GM23338 (cell line): ENCODE measurements at regions not wholly inside any gene's neighbourhood (a gene's known extent, or its start where the extent isn't known, plus 50 kb on each side); places are given as distances from the start of the nearest gene placed in this dataset.

Experiments
- ATAC-seq: fragments of 200-7000 bp; cut with Tn5 transposase; 3 replicates; pipeline ENCODE4 v1.9.1; 2020
- DNase-seq: peaks from one replicate; pipeline ENCODE4 v3.0.0-alpha.2; 2015; ENCODE audit warnings: low spot score
- H2AFZ ChIP-seq: fragments of 200-600 bp; sonication (generic); 2 replicates; pipeline ENCODE4 v1.8.0; 2016; ENCODE audit warnings: antibody characterized with exemption, mild to moderate bottlenecking, moderate library complexity
- H3F3A ChIP-seq: fragments of 200-600 bp; sonication (generic); replicated peaks from 2 replicates; pipeline ENCODE4 v1.8.0; 2017; ENCODE audit warnings: antibody characterized with exemption, mixed run types, low read depth
- H3K27ac ChIP-seq: fragments of 200-600 bp; sonication (generic); 2 replicates; pipeline ENCODE4 v1.6.1; 2016; ENCODE audit warnings: low read depth
- H3K27me3 ChIP-seq: fragments of 200-600 bp; sonication (generic); 2 replicates; pipeline ENCODE4 v1.8.0; 2016; ENCODE audit warnings: mild to moderate bottlenecking, mixed run types, moderate library complexity; ENCODE audit not compliant: insufficient read depth
- H3K36me3 ChIP-seq: fragments of 200-600 bp; sonication (generic); 2 replicates; pipeline ENCODE4 v1.8.0; 2016; ENCODE audit warnings: mild to moderate bottlenecking; ENCODE audit not compliant: insufficient read depth
- H3K4me1 ChIP-seq: fragments of 200-600 bp; sonication (generic); 2 replicates; pipeline ENCODE4 v1.8.0; 2016; ENCODE audit warnings: mild to moderate bottlenecking, moderate library complexity; ENCODE audit not compliant: insufficient read depth
- H3K4me2 ChIP-seq: fragments of 200-600 bp; sonication (generic); 2 replicates; pipeline ENCODE4 v1.7.1; 2017; ENCODE audit warnings: mixed run types
- H3K4me3 ChIP-seq: fragments of 200-600 bp; sonication (generic); 2 replicates; pipeline ENCODE4 v1.6.1; 2016; ENCODE audit warnings: mixed run types
- H3K79me2 ChIP-seq: fragments of 200-600 bp; sonication (generic); replicated peaks from 2 replicates; pipeline ENCODE4 v1.8.0; 2017; ENCODE audit warnings: mild to moderate bottlenecking; ENCODE audit not compliant: insufficient read depth
- H3K9me2 ChIP-seq: fragments of 200-600 bp; sonication (generic); 2 replicates; pipeline ENCODE4 v1.8.0; 2017; ENCODE audit not compliant: insufficient read depth
- H4K20me1 ChIP-seq: fragments of 200-600 bp; sonication (generic); replicated peaks from 2 replicates; pipeline ENCODE4 v1.8.0; 2017; ENCODE audit warnings: mild to moderate bottlenecking; ENCODE audit not compliant: insufficient read depth
- H3K27ac Mint-ChIP-seq: 2 replicates; pipeline ENCODE4 v1.8.0; 2020; ENCODE audit warnings: inconsistent platforms, mild to moderate bottlenecking, moderate library complexity, mixed read lengths
- H3K27me3 Mint-ChIP-seq: 3 replicates; pipeline ENCODE4 v1.8.0; 2022; ENCODE audit warnings: low read depth, mild to moderate bottlenecking, moderate library complexity, mixed read lengths, inconsistent platforms; ENCODE audit not compliant: insufficient read depth, poor library complexity
- H3K36me3 Mint-ChIP-seq: 3 replicates; pipeline ENCODE4 v1.8.0; 2021; ENCODE audit warnings: low read depth, mild to moderate bottlenecking, inconsistent platforms, moderate library complexity, mixed read lengths
- H3K4me1 Mint-ChIP-seq: 3 replicates; pipeline ENCODE4 v1.8.0; 2020; ENCODE audit warnings: mild to moderate bottlenecking, inconsistent platforms, mixed read lengths
- H3K4me3 Mint-ChIP-seq: 3 replicates; pipeline ENCODE4 v1.8.0; 2021; ENCODE audit warnings: moderate library complexity, mild to moderate bottlenecking, inconsistent platforms, mixed read lengths
- H3K9me3 Mint-ChIP-seq: 3 replicates; pipeline ENCODE4 v1.8.0; 2020; ENCODE audit warnings: moderate library complexity, mild to moderate bottlenecking, inconsistent platforms, mixed read lengths
- CREB1 ChIP-seq: fragments of 250-450 bp; sonication (Bioruptor Pico); IDR thresholded peaks from 2 replicates; pipeline ENCODE4 v1.5.0; 2020; ENCODE audit warnings: low read depth, mild to moderate bottlenecking, moderate library complexity
- EZH2 ChIP-seq: fragments of 200-600 bp; sonication (generic); IDR thresholded peaks from one replicate; pipeline ENCODE4 v1.8.0; 2017; ENCODE audit warnings: antibody characterized with exemption, mild to moderate bottlenecking, low read depth; ENCODE audit not compliant: unreplicated experiment
- JUNB ChIP-seq: IDR thresholded peaks from one replicate; pipeline ENCODE4 v1.6.1; 2016; ENCODE audit warnings: antibody characterized with exemption; ENCODE audit not compliant: unreplicated experiment
- POLR2AphosphoS5 ChIP-seq: IDR thresholded peaks from 2 replicates; pipeline ENCODE4 v1.6.1; 2016; ENCODE audit warnings: antibody characterized with exemption, low read depth
- STAT1 ChIP-seq: IDR thresholded peaks from one replicate; pipeline ENCODE4 v1.6.1; 2016; ENCODE audit warnings: antibody characterized with exemption; ENCODE audit not compliant: unreplicated experiment
- ZNF114 ChIP-seq: fragments of 250-450 bp; sonication (Bioruptor Pico); IDR thresholded peaks from 2 replicates; pipeline ENCODE4 v1.5.0; 2020; ENCODE audit warnings: mild to moderate bottlenecking, moderate library complexity
- TF ChIP-seq, protein P1 (sequence below): IDR thresholded peaks from one replicate; pipeline ENCODE4 v1.6.1; 2018; ENCODE audit warnings: antibody characterized with exemption; ENCODE audit not compliant: unreplicated experiment
- TF ChIP-seq, protein P2 (sequence below): IDR thresholded peaks from 2 replicates; pipeline ENCODE4 v1.6.1; 2016; ENCODE audit warnings: antibody characterized with exemption

DNA sequence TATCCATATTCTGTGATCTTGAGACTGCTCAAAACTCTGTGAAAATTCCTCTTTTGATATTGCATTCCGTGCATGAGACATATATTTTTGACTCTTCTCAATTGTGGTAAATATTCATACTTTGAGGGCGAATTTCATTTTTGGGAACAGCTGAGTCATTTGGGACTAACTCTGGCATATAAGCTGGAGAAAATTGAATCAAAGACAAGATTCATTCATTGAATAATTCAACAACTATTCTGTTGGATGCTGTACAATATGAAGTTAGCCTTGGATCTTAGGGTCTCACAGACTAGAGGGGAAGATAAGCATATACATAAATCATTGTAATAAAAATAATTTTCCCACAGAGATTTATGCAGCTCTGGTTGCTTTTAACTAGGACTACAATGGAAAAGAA, 183.2 kb upstream of the NEBL start:
- Histone ChIP-seq H3K9me2 (no peaks in the 10 kb centered on the region), H2AFZ (no peak overlapping the region), H3K79me2 (no peaks in the 10 kb centered on the region), H3K4me3 (no peak overlapping the region), H3K27me3 (no peaks in the 10 kb centered on the region), H3K4me2 (no peak overlapping the region), H3K36me3 (no peaks in the 10 kb centered on the region), H3F3A (no peaks in the 10 kb centered on the region), H3K27ac (no peak overlapping the region), H4K20me1 (no peaks in the 10 kb centered on the region), H3K4me1 (no peaks in the 10 kb centered on the region)
- no peaks in the 10 kb centered on the region for H3K9me3 Mint-ChIP-seq
- TF ChIP-seq EZH2, result no peak
- TF ChIP-seq CREB1 (CRISPR knock-in tag), result no peak
- no peaks in the 10 kb centered on the region for H3K4me1 Mint-ChIP-seq
- no peak overlapping the region for H3K4me3 Mint-ChIP-seq
- H3K27ac Mint-ChIP-seq, result no peak overlapping the region
- ATAC-seq (no peak), DNase-seq (no peak)
- no peaks in the 10 kb centered on the region for H3K27me3 Mint-ChIP-seq
- no peaks in the 10 kb centered on the region for H3K36me3 Mint-ChIP-seq

DNA sequence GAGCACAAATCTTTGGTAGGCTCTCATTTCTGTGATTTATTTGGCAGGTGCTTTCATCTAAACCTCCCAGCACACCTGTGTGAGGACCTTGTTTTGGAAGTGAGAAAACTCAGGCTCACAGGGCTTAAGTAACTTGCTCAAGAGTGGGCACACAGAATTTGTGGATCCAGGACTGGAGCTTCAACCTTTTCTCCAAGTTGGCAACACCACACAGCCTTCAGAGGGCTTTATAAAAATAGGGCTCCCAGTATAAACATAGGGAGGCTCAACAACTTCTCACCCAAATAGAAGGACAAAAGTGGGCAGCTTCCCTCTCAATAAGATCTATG, 182.2 kb upstream of the NEBL start:
- H3K27ac ChIP-seq, result no peak overlapping the region
- H3K79me2 ChIP-seq, result no peaks in the 10 kb centered on the region
- no peaks in the 10 kb centered on the region for H3F3A ChIP-seq
- H3K36me3 ChIP-seq, result no peaks in the 10 kb centered on the region
- no peak overlapping the region for H3K4me3 ChIP-seq
- no peak overlapping the region for H3K4me2 ChIP-seq
- H3K4me1 ChIP-seq, result no peaks in the 10 kb centered on the region
- H3K9me3 Mint-ChIP-seq, result no peaks in the 10 kb centered on the region
- no peaks in the 10 kb centered on the region for H3K27me3 ChIP-seq
- TF ChIP-seq JUNB (no peak), ZNF114 (CRISPR knock-in tag) (no peak), STAT1 (no peak), POLR2AphosphoS5 (no peak), CREB1 (CRISPR knock-in tag) (no peak), EZH2 (no peak)
- TF ChIP-seq, protein P1, sequence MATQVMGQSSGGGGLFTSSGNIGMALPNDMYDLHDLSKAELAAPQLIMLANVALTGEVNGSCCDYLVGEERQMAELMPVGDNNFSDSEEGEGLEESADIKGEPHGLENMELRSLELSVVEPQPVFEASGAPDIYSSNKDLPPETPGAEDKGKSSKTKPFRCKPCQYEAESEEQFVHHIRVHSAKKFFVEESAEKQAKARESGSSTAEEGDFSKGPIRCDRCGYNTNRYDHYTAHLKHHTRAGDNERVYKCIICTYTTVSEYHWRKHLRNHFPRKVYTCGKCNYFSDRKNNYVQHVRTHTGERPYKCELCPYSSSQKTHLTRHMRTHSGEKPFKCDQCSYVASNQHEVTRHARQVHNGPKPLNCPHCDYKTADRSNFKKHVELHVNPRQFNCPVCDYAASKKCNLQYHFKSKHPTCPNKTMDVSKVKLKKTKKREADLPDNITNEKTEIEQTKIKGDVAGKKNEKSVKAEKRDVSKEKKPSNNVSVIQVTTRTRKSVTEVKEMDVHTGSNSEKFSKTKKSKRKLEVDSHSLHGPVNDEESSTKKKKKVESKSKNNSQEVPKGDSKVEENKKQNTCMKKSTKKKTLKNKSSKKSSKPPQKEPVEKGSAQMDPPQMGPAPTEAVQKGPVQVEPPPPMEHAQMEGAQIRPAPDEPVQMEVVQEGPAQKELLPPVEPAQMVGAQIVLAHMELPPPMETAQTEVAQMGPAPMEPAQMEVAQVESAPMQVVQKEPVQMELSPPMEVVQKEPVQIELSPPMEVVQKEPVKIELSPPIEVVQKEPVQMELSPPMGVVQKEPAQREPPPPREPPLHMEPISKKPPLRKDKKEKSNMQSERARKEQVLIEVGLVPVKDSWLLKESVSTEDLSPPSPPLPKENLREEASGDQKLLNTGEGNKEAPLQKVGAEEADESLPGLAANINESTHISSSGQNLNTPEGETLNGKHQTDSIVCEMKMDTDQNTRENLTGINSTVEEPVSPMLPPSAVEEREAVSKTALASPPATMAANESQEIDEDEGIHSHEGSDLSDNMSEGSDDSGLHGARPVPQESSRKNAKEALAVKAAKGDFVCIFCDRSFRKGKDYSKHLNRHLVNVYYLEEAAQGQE, result no peak
- TF ChIP-seq, protein P2, sequence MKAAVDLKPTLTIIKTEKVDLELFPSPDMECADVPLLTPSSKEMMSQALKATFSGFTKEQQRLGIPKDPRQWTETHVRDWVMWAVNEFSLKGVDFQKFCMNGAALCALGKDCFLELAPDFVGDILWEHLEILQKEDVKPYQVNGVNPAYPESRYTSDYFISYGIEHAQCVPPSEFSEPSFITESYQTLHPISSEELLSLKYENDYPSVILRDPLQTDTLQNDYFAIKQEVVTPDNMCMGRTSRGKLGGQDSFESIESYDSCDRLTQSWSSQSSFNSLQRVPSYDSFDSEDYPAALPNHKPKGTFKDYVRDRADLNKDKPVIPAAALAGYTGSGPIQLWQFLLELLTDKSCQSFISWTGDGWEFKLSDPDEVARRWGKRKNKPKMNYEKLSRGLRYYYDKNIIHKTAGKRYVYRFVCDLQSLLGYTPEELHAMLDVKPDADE, result no peak
- no peak overlapping the region for H2AFZ ChIP-seq
- H3K9me2 ChIP-seq, result no peaks in the 10 kb centered on the region
- no peak for ATAC-seq
- H3K36me3 Mint-ChIP-seq, result no peaks in the 10 kb centered on the region
- no peaks in the 10 kb centered on the region for H3K27me3 Mint-ChIP-seq
- no peak for DNase-seq
- H3K27ac Mint-ChIP-seq, result no peak overlapping the region
- H3K4me3 Mint-ChIP-seq, result no peak overlapping the region
- no peaks in the 10 kb centered on the region for H3K4me1 Mint-ChIP-seq
- H4K20me1 ChIP-seq, result no peaks in the 10 kb centered on the region
